HG02571 (cell line): ENCODE measurements at regions not wholly inside any gene's neighbourhood (a gene's known extent, or its start where the extent isn't known, plus 50 kb on each side); places are given as distances from the start of the nearest gene placed in this dataset.

Source experiments
- ATAC-seq: cut with Tn5 transposase; IDR thresholded peaks from one replicate; pipeline ENCODE4 v1.9.1; 2021; ENCODE audit warnings: mild to moderate bottlenecking, moderate library complexity; ENCODE audit not compliant: unreplicated experiment

- ATAC-seq: no peak
Observed at GRCh38 chr10:21069929-21070700, 173.0 kb upstream of the NEBL start.

DNA sequence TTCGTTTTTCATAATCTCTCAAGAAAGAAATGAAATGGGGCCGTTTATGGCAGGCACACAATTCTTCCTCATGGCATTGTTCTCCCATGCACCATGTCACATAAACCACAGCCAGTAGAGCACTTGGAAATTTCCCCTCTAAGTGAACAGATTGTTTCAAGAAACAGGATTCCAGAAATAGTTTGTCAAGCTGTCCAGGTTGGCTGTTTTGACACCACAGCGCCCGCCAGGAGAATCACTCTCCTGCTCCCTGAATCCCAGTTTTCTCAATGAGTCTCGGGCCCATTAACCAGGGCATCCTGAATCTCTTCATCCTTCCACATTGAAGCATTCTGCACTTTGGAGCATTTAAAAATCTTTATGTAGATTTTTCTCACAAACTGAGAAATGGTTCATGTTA, 172.2 kb upstream of the NEBL start:
- ATAC-seq: no peak

DNA sequence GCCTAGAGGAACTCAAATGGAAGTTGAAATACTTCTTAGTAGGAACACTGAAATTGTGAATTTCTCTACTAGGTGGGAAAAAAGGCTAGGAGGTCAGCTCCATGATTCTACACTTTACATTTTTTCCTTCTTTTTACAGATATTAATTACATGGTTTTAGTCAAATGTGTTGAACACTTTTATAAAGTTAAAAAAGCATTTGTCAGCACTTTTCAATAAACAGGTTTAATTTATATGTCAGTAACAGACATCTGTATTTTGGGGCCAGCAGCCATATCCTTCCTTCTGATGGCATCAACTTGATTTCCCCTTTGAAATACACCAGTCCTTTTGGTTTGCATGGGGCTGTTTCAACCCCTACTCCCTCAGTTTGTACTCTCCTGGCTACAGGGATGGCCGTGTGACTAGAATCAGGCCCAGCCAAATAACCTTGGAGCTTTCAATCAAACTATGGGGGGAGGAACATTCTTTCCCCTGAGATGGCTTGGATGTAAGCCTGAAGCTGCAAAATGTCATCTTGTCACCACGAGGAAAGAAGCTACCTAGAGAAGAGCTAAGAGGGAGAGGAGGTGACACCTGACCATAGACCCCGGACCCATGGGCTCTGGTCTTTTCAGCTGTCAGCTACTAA, 171.0 kb upstream of the NEBL start:
- ATAC-seq: no peak

DNA sequence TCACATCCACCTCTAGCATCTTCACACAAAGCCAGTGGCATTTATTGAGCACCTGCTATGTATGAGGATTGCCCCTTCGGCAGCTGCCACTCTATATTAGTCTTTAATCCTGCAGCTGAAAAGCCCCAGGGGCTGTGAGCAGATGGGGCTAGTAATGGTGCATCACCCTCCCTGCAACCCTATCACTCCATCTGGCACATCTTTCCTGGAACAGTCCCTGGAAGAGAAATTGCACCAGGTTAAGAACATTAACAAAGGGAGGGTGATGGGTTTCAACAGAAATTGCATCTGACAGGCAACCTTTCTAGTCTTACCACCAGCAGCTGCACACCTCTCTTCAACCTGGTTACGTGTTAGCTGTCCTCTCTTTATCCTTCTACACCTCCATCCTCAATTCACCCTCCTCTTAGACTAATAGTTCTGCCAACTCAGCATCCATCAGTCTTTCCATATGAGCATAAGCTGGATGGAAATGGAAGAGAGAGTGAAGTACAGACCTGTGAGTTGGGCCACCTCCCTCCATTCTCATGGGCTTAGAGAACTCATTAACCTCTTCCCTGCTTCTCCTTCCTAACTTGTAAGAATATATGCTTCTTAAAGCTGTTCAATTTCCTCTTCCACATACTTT, 168.6 kb upstream of the NEBL start:
- no peak for ATAC-seq

DNA sequence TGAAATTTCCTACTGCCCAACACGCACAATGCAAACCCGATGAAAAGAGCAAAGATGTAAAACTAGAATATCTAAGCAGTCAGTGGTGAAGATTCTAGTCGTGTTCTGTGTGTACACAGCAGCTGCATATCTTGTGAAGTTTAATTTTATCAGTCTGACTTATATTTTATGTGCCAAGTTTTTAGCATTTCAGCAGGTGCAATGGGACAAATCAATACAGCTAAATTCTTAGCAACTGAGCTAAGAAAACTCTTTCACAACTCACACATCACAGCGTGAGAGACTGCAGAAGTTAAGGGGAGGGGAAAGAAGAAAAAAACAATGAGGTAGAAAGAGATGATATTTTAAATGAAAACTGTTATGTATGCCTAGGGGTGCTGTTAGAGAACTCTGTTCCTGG, 164.9 kb upstream of the NEBL start:
- ATAC-seq: no peak

DNA sequence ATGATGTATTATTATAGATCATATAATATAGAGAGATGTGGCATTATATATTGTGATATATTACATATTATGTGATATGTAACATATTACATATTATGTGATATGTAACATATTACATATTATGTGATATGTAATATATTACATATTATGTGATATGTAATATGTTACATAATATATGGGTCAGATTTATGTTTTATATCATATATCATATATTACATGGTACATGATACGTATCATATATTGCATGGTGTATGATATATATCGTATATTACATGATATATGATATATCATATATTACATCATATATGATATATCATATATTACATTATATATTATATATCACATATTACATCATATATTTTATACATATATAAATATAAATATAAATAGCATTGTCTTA, 164.1 kb upstream of the NEBL start:
- no peak for ATAC-seq

DNA sequence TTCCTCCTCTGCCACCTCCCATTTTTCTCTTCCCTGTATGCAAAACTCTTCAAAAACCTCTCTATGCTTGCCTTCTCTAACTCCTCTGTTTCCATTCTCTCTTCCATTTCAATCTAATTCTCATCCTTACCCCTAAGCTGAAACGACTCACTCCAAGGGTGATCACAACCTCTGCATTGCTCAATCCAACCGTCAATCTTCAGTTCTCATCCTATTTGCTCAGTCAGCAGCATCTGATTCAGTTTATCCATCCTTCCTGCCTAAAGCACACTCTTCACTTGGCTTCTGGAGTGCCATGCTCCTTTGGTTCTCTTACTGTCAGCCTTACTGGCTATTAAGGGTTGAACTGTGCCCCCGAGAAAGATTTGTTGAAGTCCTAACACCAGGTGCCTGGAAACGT, 163.5 kb upstream of the NEBL start:
- no peak for ATAC-seq

DNA sequence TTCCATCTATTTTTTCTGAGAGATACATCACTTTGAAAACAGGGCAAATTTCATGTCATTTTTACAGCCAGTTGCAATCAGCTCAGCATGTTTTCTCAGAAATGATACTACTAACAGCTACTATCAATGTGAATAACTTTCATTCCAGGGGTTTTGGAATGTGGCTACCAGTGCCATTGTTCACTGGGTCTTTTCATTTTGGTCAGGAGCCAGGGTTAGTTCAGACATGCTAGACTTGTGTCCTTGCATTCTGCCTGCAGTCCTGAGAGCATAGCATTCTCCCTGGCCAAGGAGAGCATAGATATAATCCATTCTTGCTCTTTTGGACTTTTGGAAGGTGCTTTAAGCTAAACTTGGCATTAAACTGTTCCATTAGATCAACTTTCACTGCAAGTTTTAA, 160.9 kb upstream of the NEBL start:
- ATAC-seq: no peak

- no peak for ATAC-seq
Observed at GRCh38 chr10:21057436-21057835, 160.3 kb upstream of the NEBL start.

DNA sequence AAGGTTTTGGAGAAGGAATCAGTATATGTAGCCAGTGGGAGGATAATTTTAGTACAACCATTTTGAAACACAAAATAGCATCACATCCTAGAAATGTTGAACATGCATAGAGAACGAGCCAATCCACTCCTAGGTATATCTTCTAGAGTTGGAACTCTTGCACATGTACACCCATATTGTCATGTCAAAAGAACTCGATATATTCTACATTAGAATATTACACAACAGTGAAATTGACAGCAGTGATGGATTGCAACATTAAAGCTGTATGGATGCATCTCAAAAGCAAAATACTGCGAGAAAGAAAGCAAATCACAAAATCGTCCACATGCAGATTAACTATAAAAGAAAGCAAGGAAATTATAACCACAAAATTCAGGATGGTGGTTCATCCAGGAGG, 159.3 kb upstream of the NEBL start:
- ATAC-seq: no peak

- no peak for ATAC-seq
Observed at GRCh38 chr10:21055339-21056135, 158.4 kb upstream of the NEBL start.

DNA sequence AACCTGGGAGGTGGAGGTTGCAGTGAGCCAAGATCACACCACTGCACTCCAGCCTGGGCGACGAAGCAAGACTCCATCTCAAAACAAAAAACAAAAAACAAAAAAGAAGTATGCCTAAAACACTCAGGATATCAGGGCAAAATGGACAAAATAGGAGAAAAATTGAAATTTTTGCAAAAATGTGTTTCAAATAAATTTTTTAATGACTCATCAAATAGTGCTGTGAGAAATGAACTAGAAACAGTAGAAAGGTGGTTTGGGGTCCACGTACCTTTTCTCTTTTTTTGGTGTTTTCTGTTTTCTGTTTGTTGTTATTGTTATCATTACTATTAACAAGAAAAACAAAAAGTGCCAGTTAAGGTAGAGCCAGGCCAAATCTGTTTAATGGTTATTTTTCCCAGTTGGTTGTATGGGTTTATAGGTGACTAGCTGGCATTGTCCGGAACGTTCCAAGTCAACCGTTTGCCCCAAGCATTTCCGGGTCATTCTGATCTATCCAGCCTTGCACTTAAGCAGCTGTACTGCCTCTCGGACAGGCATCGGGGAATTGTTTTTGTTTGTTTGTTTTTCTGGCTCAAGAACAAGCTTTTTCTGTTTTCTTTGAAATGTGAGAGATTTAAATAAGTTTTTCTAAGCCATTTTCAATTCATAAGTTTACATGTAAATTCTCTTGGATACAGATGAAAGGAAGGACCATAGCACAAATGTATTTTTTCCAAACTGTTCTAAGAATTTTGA, 157.0 kb upstream of the NEBL start:
- no peak for ATAC-seq

DNA sequence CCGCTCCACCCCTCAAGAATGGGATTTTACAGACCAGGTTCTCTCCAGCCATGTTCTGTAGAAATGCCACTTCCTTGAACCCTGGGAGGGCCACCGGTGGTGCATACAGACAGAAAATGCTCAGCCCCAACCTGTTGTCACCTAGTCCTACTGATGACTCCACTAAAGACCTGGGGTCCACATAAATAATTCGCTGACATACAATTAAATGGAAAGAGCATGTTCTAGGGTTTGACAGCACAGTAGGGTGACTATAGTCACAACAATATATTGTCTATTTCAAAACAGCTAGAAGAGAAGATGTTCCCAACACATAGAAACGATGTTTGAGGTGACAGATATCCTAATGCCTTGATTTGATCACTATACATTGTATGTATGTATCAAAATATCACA, 155.6 kb upstream of the NEBL start:
- ATAC-seq: no peak

DNA sequence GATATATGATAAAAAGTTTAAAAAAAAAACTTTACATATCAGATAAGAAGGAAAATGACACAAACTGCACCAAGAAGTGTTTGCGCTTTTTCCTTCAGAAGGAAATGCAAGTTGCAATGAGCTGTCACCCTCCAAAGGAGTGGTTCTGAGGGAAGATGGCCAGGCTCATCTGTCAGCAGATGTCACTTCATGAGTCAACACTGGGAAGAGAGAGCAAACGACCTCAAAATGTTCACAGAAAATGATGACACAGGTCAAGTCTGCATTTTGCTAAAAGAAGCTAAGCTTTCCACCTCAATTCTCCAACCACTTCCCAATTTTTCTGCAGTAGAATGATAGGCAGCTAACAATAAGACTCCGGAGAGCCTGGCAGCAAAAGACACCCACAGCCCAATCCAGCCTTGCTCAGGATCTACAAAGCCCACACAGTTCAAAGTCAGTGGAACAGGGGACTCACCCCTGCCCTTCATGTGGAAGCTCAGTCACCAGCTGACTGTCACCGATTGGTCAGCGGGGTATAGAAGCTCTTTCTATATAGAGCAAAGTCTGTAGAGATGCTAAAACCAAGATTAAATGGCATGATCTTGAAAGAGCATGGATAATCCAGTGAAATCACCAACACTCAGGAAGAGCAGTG, 155.1 kb upstream of the NEBL start:
- ATAC-seq: no peak

DNA sequence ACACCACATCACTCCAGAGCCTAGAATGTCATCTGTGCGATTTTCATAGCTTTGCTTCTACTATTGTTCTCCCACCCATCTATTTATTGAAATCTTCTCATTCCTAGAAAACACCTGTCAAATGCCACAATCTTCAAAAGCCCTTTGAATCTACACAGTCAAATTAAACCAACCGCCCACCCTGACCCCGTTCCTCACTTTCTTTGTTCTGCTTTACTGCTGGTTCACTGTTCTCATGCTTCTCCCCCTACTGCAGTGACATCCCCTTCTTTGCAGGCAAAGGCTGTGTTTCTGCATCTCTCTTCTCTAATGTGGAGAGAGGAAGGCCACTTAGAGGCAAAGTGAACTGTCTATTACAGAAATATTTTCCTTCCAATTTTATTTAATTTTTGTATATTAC, 152.4 kb upstream of the NEBL start:
- no peak for ATAC-seq

DNA sequence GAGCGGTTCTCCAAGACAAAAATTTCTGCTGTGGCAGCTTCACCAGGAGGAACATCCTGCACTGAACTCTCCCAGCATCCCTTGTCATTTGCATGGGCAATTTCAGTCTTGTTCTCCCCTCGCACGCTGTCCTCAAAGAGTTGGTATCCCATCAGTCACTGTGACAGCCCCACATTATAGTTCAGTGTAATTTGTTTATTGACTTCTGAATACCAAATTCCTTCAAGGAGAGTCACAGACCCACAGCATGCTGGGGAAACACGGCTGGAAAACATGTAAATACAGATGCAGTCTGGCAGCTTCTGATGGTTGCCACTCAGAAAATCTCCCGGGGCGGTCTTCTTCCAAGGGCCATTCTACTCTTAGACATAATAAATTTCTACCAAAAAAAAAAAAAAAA, 151.0 kb upstream of the NEBL start:
- ATAC-seq: no peak

DNA sequence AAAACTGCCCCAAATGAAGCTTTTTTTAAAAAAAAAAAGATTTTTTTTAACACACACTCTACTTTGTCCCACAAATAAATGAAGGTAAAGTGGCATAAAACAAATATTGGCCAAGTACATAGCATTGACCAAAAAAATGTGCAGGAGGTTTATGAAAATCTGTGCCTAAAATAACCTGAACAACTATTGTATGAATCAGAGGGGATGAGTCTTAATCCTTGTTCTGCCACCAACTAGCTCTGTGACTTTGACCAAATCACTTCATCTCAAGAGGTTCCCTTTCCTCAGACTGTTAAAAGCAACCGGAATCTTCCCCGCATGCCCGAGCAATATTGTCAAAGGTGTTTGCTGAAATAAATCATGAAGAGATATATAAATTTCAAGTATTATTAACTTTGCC, 150.4 kb upstream of the NEBL start:
- ATAC-seq: no peak

- ATAC-seq: no peak
Observed at GRCh38 chr10:21047096-21047495, 150.0 kb upstream of the NEBL start.

DNA sequence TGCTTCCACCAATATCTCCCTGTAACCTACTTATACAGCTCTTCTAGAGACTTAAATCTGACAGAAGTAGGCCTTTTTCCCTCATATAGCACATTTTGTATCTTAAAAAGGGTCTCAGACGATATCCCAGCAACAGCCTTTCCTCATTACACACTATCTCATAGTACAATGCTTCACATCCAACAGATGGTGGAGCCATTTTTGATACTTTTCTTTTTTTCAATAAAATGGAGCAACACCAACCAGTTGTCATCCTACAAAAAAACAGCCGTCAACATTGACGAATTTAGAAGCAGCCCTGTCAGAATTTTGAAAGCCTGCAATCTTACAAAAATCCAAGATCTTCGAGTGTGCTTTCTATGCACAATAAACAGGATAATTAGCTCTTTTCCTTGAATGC, 145.9 kb upstream of the NEBL start:
- ATAC-seq: no peak

DNA sequence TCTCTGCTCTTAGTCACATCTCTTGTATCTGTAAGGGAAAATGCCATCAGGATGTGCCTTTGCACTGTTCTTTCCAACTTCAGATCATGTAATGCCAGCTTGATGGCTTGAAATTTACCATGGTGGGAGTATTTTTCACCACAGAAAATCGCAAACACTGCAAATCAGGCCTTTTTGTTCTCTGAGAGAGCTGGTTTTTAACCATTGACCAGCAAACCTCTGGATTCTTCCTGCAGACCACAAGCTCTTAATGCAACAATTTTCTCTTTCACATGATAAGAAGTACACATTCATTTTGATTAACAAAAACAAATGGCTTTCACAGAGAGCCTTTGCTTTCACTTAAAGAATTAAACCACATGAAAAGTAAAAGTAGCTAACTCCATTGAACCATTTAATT, 145.4 kb upstream of the NEBL start:
- no peak for ATAC-seq
